ENCODE measurements at regions not wholly inside any gene's neighbourhood (a gene's known extent, or its start where the extent isn't known, plus 50 kb on each side); places are given as distances from the start of the nearest gene placed in this dataset.

- Histone ChIP-seq H4K20me1 (ENCODE audit: low read depth) (no peaks in the 10 kb centered on the region), H3K79me2 (ENCODE audit: low read depth) (no peaks in the 10 kb centered on the region), H3K9me3 (ENCODE audit: low read depth) (no peaks in the 10 kb centered on the region), H3K27me3 (no peaks in the 10 kb centered on the region), H3K4me2 (no peak overlapping the region), H3K4me1 (no peaks in the 10 kb centered on the region), H3K4me3 (no peak overlapping the region), H3K36me3 (no peaks in the 10 kb centered on the region), H2AFZ (replicated peaks) (no peak overlapping the region), H3F3A (ENCODE audit: low read depth) (no peaks in the 10 kb centered on the region), H3K27ac (no peak overlapping the region), H3K9ac (no peak overlapping the region)
- Mint-ChIP-seq H3K9me3 (no peaks in the 10 kb centered on the region), H3K27ac (no peak overlapping the region), H3K4me3 (no peak overlapping the region), H3K36me3 (no peaks in the 10 kb centered on the region), H3K4me1 (no peaks in the 10 kb centered on the region), H3K27me3 (ENCODE audit: insufficient read depth, low read depth) (no peaks in the 10 kb centered on the region)
- DNase-seq (ENCODE audit: low spot score), result no peak
- TF ChIP-seq, protein P1, sequence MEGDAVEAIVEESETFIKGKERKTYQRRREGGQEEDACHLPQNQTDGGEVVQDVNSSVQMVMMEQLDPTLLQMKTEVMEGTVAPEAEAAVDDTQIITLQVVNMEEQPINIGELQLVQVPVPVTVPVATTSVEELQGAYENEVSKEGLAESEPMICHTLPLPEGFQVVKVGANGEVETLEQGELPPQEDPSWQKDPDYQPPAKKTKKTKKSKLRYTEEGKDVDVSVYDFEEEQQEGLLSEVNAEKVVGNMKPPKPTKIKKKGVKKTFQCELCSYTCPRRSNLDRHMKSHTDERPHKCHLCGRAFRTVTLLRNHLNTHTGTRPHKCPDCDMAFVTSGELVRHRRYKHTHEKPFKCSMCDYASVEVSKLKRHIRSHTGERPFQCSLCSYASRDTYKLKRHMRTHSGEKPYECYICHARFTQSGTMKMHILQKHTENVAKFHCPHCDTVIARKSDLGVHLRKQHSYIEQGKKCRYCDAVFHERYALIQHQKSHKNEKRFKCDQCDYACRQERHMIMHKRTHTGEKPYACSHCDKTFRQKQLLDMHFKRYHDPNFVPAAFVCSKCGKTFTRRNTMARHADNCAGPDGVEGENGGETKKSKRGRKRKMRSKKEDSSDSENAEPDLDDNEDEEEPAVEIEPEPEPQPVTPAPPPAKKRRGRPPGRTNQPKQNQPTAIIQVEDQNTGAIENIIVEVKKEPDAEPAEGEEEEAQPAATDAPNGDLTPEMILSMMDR (IDR thresholded peaks at IDR 0.05), result no peak
- TF ChIP-seq EZH2phosphoT487 (IDR thresholded peaks at IDR 0.05) (no peak), EZH2 (IDR thresholded peaks at IDR 0.05) (no peak)
Measured at GRCh38 chr18:76177160-76177559, 317.9 kb downstream of the ZNF516 start.

GRCh38 chr18:76174451-76174850 is 320.6 kb downstream of the ZNF516 start:
- Histone ChIP-seq H3K27ac (no peak overlapping the region), H3K4me2 (no peak overlapping the region), H3K9me3 (ENCODE audit: low read depth) (no peaks in the 10 kb centered on the region), H3K4me3 (no peak overlapping the region), H3K36me3 (no peaks in the 10 kb centered on the region), H3K27me3 (no peaks in the 10 kb centered on the region), H3K4me1 (no peaks in the 10 kb centered on the region), H3F3A (ENCODE audit: low read depth) (no peaks in the 10 kb centered on the region), H4K20me1 (ENCODE audit: low read depth) (no peaks in the 10 kb centered on the region), H2AFZ (replicated peaks) (no peak overlapping the region), H3K9ac (no peak overlapping the region), H3K79me2 (ENCODE audit: low read depth) (no peaks in the 10 kb centered on the region)
- Mint-ChIP-seq H3K9me3 (no peaks in the 10 kb centered on the region), H3K27ac (no peak overlapping the region), H3K36me3 (no peaks in the 10 kb centered on the region), H3K4me1 (no peaks in the 10 kb centered on the region), H3K4me3 (no peak overlapping the region), H3K27me3 (ENCODE audit: insufficient read depth, low read depth) (peaks cover 3% of the 10 kb centered on the region)
- TF ChIP-seq, protein P1 (IDR thresholded peaks at IDR 0.05), result no peak
- TF ChIP-seq EZH2 (IDR thresholded peaks at IDR 0.05), result no peak
- no peak for TF ChIP-seq EZH2phosphoT487 (IDR thresholded peaks at IDR 0.05)
- DNase-seq (ENCODE audit: low spot score), result no peak

DNA sequence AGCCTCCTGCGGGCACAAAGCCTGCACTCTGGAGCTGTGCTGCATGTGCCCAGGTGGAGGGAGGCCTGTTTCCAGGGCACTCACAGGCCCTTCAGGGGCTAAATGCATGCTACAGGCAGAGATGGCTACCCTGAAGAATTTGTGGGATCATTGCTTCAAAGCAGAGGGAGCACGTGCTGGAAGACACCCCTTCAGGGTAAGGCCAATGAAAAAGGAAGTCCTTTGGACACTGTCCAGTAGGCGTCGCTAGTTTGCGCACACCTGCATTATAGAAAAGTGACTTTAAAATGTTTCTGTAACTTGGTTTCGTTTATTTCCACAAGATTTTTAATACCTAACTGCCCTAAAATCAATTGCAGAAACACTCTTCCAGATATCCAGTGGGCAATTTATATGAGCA is 325.3 kb downstream of the ZNF516 start:
- H2AFZ ChIP-seq (replicated peaks), result peak overlapping the region; percentile 24
- H3K4me1 Mint-ChIP-seq, result no peaks in the 10 kb centered on the region

More for the DNA sequence above, 325.3 kb downstream of the ZNF516 start:
- Histone ChIP-seq H3K79me2 (ENCODE audit: low read depth) (no peaks in the 10 kb centered on the region), H3K36me3 (no peaks in the 10 kb centered on the region), H3K9me3 (ENCODE audit: low read depth) (no peaks in the 10 kb centered on the region), H3K4me3 (no peak overlapping the region), H4K20me1 (ENCODE audit: low read depth) (no peaks in the 10 kb centered on the region), H3K27me3 (no peaks in the 10 kb centered on the region), H3K9ac (no peak overlapping the region), H3K4me2 (no peak overlapping the region), H3K4me1 (no peaks in the 10 kb centered on the region), H3K27ac (no peak overlapping the region), H3F3A (ENCODE audit: low read depth) (no peaks in the 10 kb centered on the region)
- no peak for DNase-seq (ENCODE audit: low spot score)
- Mint-ChIP-seq H3K27me3 (ENCODE audit: insufficient read depth, low read depth) (peaks cover 3% of the 10 kb centered on the region), H3K36me3 (no peaks in the 10 kb centered on the region), H3K4me3 (no peak overlapping the region), H3K27ac (no peak overlapping the region), H3K9me3 (no peaks in the 10 kb centered on the region)
- no peak for TF ChIP-seq EZH2phosphoT487 (IDR thresholded peaks at IDR 0.05)
- no peak for TF ChIP-seq EZH2 (IDR thresholded peaks at IDR 0.05)
- TF ChIP-seq, protein P1 (IDR thresholded peaks at IDR 0.05), result peak; percentile 33
